ENCODE measurements at regions not wholly inside any gene's neighbourhood (a gene's known extent, or its start where the extent isn't known, plus 50 kb on each side); places are given as distances from the start of the nearest gene placed in this dataset.

GRCh38 chr1:67545364-67545763 lies 115.2 kb upstream of the SERBP1 start:
- Mint-ChIP-seq H3K4me3 (no peak overlapping the region), H3K9me3 (ENCODE audit: insufficient read depth) (no peaks in the 10 kb centered on the region), H3K4me1 (no peaks in the 10 kb centered on the region), H3K27me3 (peaks cover 3% of the 10 kb centered on the region), H3K27ac (no peak overlapping the region)
- Histone ChIP-seq H3K4me3 (ENCODE audit: control extremely low read depth in 1 of 5, extremely low read depth in 1 of 5, insufficient read depth in 1 of 5, low read depth in 2 of 5, low read length in 4 of 5) (no peak overlapping the region), H3K27ac (ENCODE audit: low read length in 2 of 2) (no peak overlapping the region), H4K20me1 (ENCODE audit: control insufficient read depth, insufficient read depth, low read length, poor library complexity, severe bottlenecking) (no peaks in the 10 kb centered on the region), H3K4me2 (replicated peaks; ENCODE audit: low read depth, low read length, poor library complexity, severe bottlenecking) (no peak overlapping the region), H3K79me2 (ENCODE audit: control insufficient read depth, insufficient read depth, low read length) (no peaks in the 10 kb centered on the region), H3K4me1 (ENCODE audit: control insufficient read depth in 2 of 2, insufficient read depth in 2 of 2, low read length in 2 of 2) (no peaks in the 10 kb centered on the region), H3K9ac (ENCODE audit: low read length) (no peak overlapping the region), H2AFZ (ENCODE audit: insufficient read depth, low read depth, low read length, poor library complexity, severe bottlenecking) (no peak overlapping the region), H3K36me3 (replicated peaks in 1 of 2; ENCODE audit: control extremely low read depth in 1 of 2, control insufficient read depth in 1 of 2, extremely low read depth in 1 of 2, insufficient read depth in 2 of 2, low read length in 1 of 2) (no peaks in the 10 kb centered on the region), H3K9me3 (ENCODE audit: control extremely low read depth in 1 of 3, control insufficient read depth in 2 of 3, insufficient read depth in 1 of 3, low read length in 2 of 3) (no peaks in the 10 kb centered on the region), H3K27me3 (replicated peaks in 1 of 4; ENCODE audit: control extremely low read depth in 1 of 4, control insufficient read depth in 3 of 4, insufficient read depth in 4 of 4, low read length in 3 of 4) (no peaks in the 10 kb centered on the region)
- WGBS (ENCODE audit: insufficient coverage): 100% methylated on average over 1 of the region's 1 CpG
- TF ChIP-seq CTCF (IDR thresholded peaks at IDR 0.05) (no peak), EZH2 (IDR thresholded peaks at IDR 0.05; ENCODE audit: borderline replicate concordance, insufficient read depth, low read depth, low read length, poor library complexity, severe bottlenecking) (no peak)
- DNase-seq (no peak), ATAC-seq (ENCODE audit: low read depth) (no peak)
- intact Hi-C loops (cut with micrococcal nuclease): no loop called here
- POLR2A ChIA-PET: interaction anchor here (0.7 kb wide), 1 partner anchor 230 kb away, joined by 8 read pairs; no protein-coding TSS in a partner anchor
- CTCF ChIA-PET: no interaction called here

GRCh38 chr1:67551375-67551774 lies 121.2 kb upstream of the SERBP1 start:
- H3K4me3 Mint-ChIP-seq: no peak overlapping the region
- Histone ChIP-seq H3K9me3 (ENCODE audit: control extremely low read depth in 1 of 3, control insufficient read depth in 2 of 3, insufficient read depth in 1 of 3, low read length in 2 of 3) (no peaks in the 10 kb centered on the region), H3K4me3 (ENCODE audit: control extremely low read depth in 1 of 5, extremely low read depth in 1 of 5, insufficient read depth in 1 of 5, low read depth in 2 of 5, low read length in 4 of 5) (no peak overlapping the region), H3K27me3 (replicated peaks in 1 of 4; ENCODE audit: control extremely low read depth in 1 of 4, control insufficient read depth in 3 of 4, insufficient read depth in 4 of 4, low read length in 3 of 4) (peaks cover 0 to 3% (median 0%) of the 10 kb centered on the region in 4 experiments), H3K27ac (ENCODE audit: low read length in 2 of 2) (no peak overlapping the region), H3K36me3 (replicated peaks in 1 of 2; ENCODE audit: control extremely low read depth in 1 of 2, control insufficient read depth in 1 of 2, extremely low read depth in 1 of 2, insufficient read depth in 2 of 2, low read length in 1 of 2) (no peaks in the 10 kb centered on the region), H3K9ac (ENCODE audit: low read length) (no peak overlapping the region), H2AFZ (ENCODE audit: insufficient read depth, low read depth, low read length, poor library complexity, severe bottlenecking) (no peak overlapping the region), H4K20me1 (ENCODE audit: control insufficient read depth, insufficient read depth, low read length, poor library complexity, severe bottlenecking) (no peaks in the 10 kb centered on the region), H3K79me2 (ENCODE audit: control insufficient read depth, insufficient read depth, low read length) (no peaks in the 10 kb centered on the region), H3K4me2 (replicated peaks; ENCODE audit: low read depth, low read length, poor library complexity, severe bottlenecking) (no peak overlapping the region), H3K4me1 (ENCODE audit: control insufficient read depth in 2 of 2, insufficient read depth in 2 of 2, low read length in 2 of 2) (no peaks in the 10 kb centered on the region)
- TF ChIP-seq EZH2 (IDR thresholded peaks at IDR 0.05; ENCODE audit: borderline replicate concordance, insufficient read depth, low read depth, low read length, poor library complexity, severe bottlenecking): no peak
- TF ChIP-seq CTCF (IDR thresholded peaks at IDR 0.05): no peak
- DNase-seq: no peak
- CTCF ChIA-PET: interaction anchor here (1.1 to 1.2 kb wide), 2 partner anchors 10 to 209 kb away, joined by 3 to 4 read pairs; no protein-coding TSS in a partner anchor
- no peaks in the 10 kb centered on the region for H3K9me3 Mint-ChIP-seq (ENCODE audit: insufficient read depth)
- H3K4me1 Mint-ChIP-seq: no peaks in the 10 kb centered on the region
- H3K27ac Mint-ChIP-seq: no peak overlapping the region
- 94% methylated on average over 6 of the region's 6 CpGs for WGBS (ENCODE audit: insufficient coverage)
- intact Hi-C loops (cut with micrococcal nuclease): no loop called here
- no peak for ATAC-seq (ENCODE audit: low read depth)
- peaks cover under 1% of the 10 kb centered on the region for H3K27me3 Mint-ChIP-seq
- POLR2A ChIA-PET: no interaction called here
